ENCODE measurements at regions not wholly inside any gene's neighbourhood (a gene's known extent, or its start where the extent isn't known, plus 50 kb on each side); places are given as distances from the start of the nearest gene placed in this dataset.

GRCh38 chr17:22273308-22273707 lies 581.0 kb downstream of the KCNJ18 start:
- TF ChIP-seq CTCF (IDR thresholded peaks at IDR 0.05) (no peak), POLR2A (IDR thresholded peaks at IDR 0.05) (no peak)

All from esophagus squamous epithelium (tissue), 4 donors.